Esophagus muscularis mucosa (tissue), 4 donors: ENCODE measurements at regions not wholly inside any gene's neighbourhood (a gene's known extent, or its start where the extent isn't known, plus 50 kb on each side); places are given as distances from the start of the nearest gene placed in this dataset.

Experiments used
- DNase-seq: peaks from one replicate; pipeline ENCODE4 v3.0.0-alpha.2; 2017; ENCODE audit errors: extremely low spot score
- H3K27ac ChIP-seq, 4 donors: fragments of 200-600 bp; sonication (generic); replicated peaks in 1 of 4; 1 replicate in 3 of 4; 2 replicates in 1 of 4; pipeline ENCODE4 v1.5.1; 2016 to 2019; ENCODE audit warnings: mild to moderate bottlenecking in 1 of 4
- H3K27me3 ChIP-seq, 4 donors: fragments of 200-600 bp; sonication (generic); one replicate each; pipeline versions ENCODE4 v1.5.1 to v1.6.0; 2016 to 2019
- H3K36me3 ChIP-seq, 4 donors: fragments of 200-600 bp; sonication (generic); one replicate each; pipeline ENCODE4 v1.5.1; 2016 to 2019
- H3K4me1 ChIP-seq, 4 donors: fragments of 200-600 bp; sonication (generic); one replicate each; pipeline ENCODE4 v1.5.1; 2016 to 2019
- H3K4me3 ChIP-seq, 4 donors: fragments of 200-600 bp; sonication (generic); 1 replicate in 2 of 4; 2 replicates in 2 of 4; pipeline ENCODE4 v1.5.1; 2016 to 2019; ENCODE audit warnings: mild to moderate bottlenecking in 4 of 4, moderate library complexity in 1 of 4
- H3K9me3 ChIP-seq, 4 donors: fragments of 200-600 bp; sonication (generic); 1 replicate in 3 of 4; 2 replicates in 1 of 4; pipeline ENCODE4 v1.5.1; 2016 to 2019
- CTCF ChIP-seq, 3 experiments: fragments of 200-600 bp in 2 of 3; fragments of 450-650 bp in 1 of 3; sonication (generic) in 2 of 3; IDR thresholded peaks; one replicate each; pipeline ENCODE4 v1.5.1; 2017 to 2019; ENCODE audit warnings: antibody characterized with exemption in 3 of 3, mild to moderate bottlenecking in 2 of 3, moderate library complexity in 1 of 3
- EP300 ChIP-seq: sonication (generic); formaldehyde crosslinking; IDR thresholded peaks from one replicate; pipeline ENCODE4 v1.6.1; 2017; ENCODE audit warnings: antibody characterized with exemption
- POLR2A ChIP-seq: fragments of 450-650 bp; IDR thresholded peaks from one replicate; pipeline ENCODE4 v1.6.1; 2017; ENCODE audit warnings: antibody characterized with exemption, moderate library complexity, mild to moderate bottlenecking, low read depth
- POLR2AphosphoS5 ChIP-seq, 2 donors: sonication (generic); formaldehyde crosslinking; IDR thresholded peaks; one replicate each; pipeline ENCODE4 v1.6.1; 2017; ENCODE audit warnings: antibody characterized with exemption in 2 of 2
- WGBS: methylation state at CpG from one replicate; pipeline ENCODE4 v1.1.5; 2018; 5-methylcytosine and 5-hydroxymethylcytosine counted together
- intact Hi-C: fragments of 100-400 bp; cut with DNase I; formaldehyde crosslinking; loops from one replicate; pipeline ENCODE4 v1.15.1; 2023

- no peaks in the 10 kb centered on the region for H3K36me3 ChIP-seq
- no peak for DNase-seq
- H3K4me1 ChIP-seq = no peaks in the 10 kb centered on the region
- intact Hi-C loops = no loop called here
- H3K4me3 ChIP-seq = no peak overlapping the region
- 84% methylated on average over 5 of the region's 5 CpGs for WGBS
- H3K27me3 ChIP-seq = no peaks in the 10 kb centered on the region
- H3K27ac ChIP-seq = no peak overlapping the region
- no peaks in the 10 kb centered on the region for H3K9me3 ChIP-seq
- no peak for TF ChIP-seq POLR2AphosphoS5 (IDR thresholded peaks at IDR 0.05)
- no peak for TF ChIP-seq CTCF (IDR thresholded peaks at IDR 0.05)
- TF ChIP-seq POLR2A = no peak
- TF ChIP-seq EP300 = no peak
Measured at GRCh38 chr3:66851894-66852613, 146.1 kb upstream of the KBTBD8 start.

GRCh38 chr3:66854601-66855151 is 143.4 kb upstream of the KBTBD8 start:
- H3K9me3 ChIP-seq = no peaks in the 10 kb centered on the region
- H3K36me3 ChIP-seq = no peaks in the 10 kb centered on the region
- 63% methylated on average over 4 of the region's 4 CpGs for WGBS
- H3K4me3 ChIP-seq = no peak overlapping the region
- H3K27ac ChIP-seq = no peak overlapping the region
- no peak for TF ChIP-seq EP300
- no peak for TF ChIP-seq CTCF (IDR thresholded peaks at IDR 0.05)
- TF ChIP-seq POLR2A = no peak
- TF ChIP-seq POLR2AphosphoS5 (IDR thresholded peaks at IDR 0.05) = no peak
- no peaks in the 10 kb centered on the region for H3K27me3 ChIP-seq
- H3K4me1 ChIP-seq = no peaks in the 10 kb centered on the region
- intact Hi-C loops = no loop called here
- no peak for DNase-seq

- no peak for DNase-seq
- H3K27me3 ChIP-seq = no peaks in the 10 kb centered on the region
- 61% methylated on average over 8 of the region's 8 CpGs for WGBS
- intact Hi-C loops = no loop called here
- H3K27ac ChIP-seq = no peak overlapping the region
- no peaks in the 10 kb centered on the region for H3K9me3 ChIP-seq
- H3K36me3 ChIP-seq = no peaks in the 10 kb centered on the region
- H3K4me3 ChIP-seq = no peak overlapping the region
- TF ChIP-seq EP300 = no peak
- TF ChIP-seq POLR2AphosphoS5 (IDR thresholded peaks at IDR 0.05) = no peak
- TF ChIP-seq POLR2A = no peak
- TF ChIP-seq CTCF (IDR thresholded peaks at IDR 0.05) = no peak
- no peaks in the 10 kb centered on the region for H3K4me1 ChIP-seq
Measured at GRCh38 chr3:66856533-66856932, 141.6 kb upstream of the KBTBD8 start.

GRCh38 chr3:66858656-66859381 is 139.3 kb upstream of the KBTBD8 start:
- Histone ChIP-seq H3K4me1 (no peaks in the 10 kb centered on the region), H3K27me3 (no peaks in the 10 kb centered on the region), H3K4me3 (no peak overlapping the region), H3K36me3 (no peaks in the 10 kb centered on the region), H3K27ac (no peak overlapping the region), H3K9me3 (no peaks in the 10 kb centered on the region)
- WGBS = 57% methylated on average over 15 of the region's 15 CpGs
- no peak for DNase-seq
- intact Hi-C loops = no loop called here
- TF ChIP-seq POLR2A = no peak
- no peak for TF ChIP-seq EP300
- no peak for TF ChIP-seq CTCF (IDR thresholded peaks at IDR 0.05)
- TF ChIP-seq POLR2AphosphoS5 (IDR thresholded peaks at IDR 0.05) = no peak
